HCT116 (cell line): ENCODE measurements at regions not wholly inside any gene's neighbourhood (a gene's known extent, or its start where the extent isn't known, plus 50 kb on each side); places are given as distances from the start of the nearest gene placed in this dataset.

Source experiments
- ATAC-seq: fragments of 200-7000 bp; cut with Tn5 transposase; 2 replicates; pipeline ENCODE4 v1.9.1; 2020; ENCODE audit warnings: mild to moderate bottlenecking, moderate library complexity
- BruUV-seq: library from RNA; stranded (reverse); fragments of 400-500 nt; replicated peaks from 2 replicates; lab custom pipeline; 2021; lab: Mats Ljungman, UMichigan
- CTCF ChIA-PET: fragments of 300-600 bp; sonication (Branson Sonifier 250); formaldehyde crosslinking; loops from one replicate; lab custom pipeline; 2021; ENCODE audit warnings: antibody characterized with exemption; lab: Charles Lee
- POLR2A ChIA-PET: fragments of 300-600, 350-600 bp; sonication (Branson Sonifier 250); formaldehyde crosslinking; loops from one replicate; lab custom pipeline; 2021; ENCODE audit warnings: antibody characterized with exemption; lab: Charles Lee
- RAD21 ChIA-PET, 2 experiments: fragments of 300-600 bp; sonication (Branson Sonifier 250); formaldehyde crosslinking; loops; one replicate each; lab custom pipeline; 2023; ENCODE audit warnings: low total read pairs in 2 of 2; ENCODE audit not compliant: uncharacterized antibody in 2 of 2, unreplicated experiment in 2 of 2, low non-redundant PET in 1 of 2; lab: Charles Lee
- DNase-seq: peaks from one replicate; pipeline ENCODE4 v3.0.0-alpha.2; 2010; ENCODE audit warnings: low read depth, low spot score
- H2AFZ ChIP-seq: fragments of 200-600 bp; shearing (Covaris generic), sonication (generic); 2 replicates; pipeline ENCODE4 v1.6.1; 2017; ENCODE audit warnings: low read depth, mixed run types, mixed read lengths, antibody characterized with exemption, low read length; ENCODE audit not compliant: poor library complexity, severe bottlenecking
- H3K27ac ChIP-seq: 2 replicates; pipeline ENCODE4 v1.5.1; 2012; ENCODE audit warnings: low read depth, low read length
- H3K27me3 ChIP-seq: fragments of 200-600 bp; sonication (generic); 2 replicates; pipeline ENCODE4 v1.6.1; 2016; ENCODE audit warnings: mixed run types, low read length, mixed read lengths; ENCODE audit not compliant: insufficient read depth
- H3K36me3 ChIP-seq, 2 experiments: fragments of 200-500 bp in 1 of 2; fragments of 200-600 bp in 1 of 2; sonication (Bioruptor generic) in 1 of 2; sonication (generic) in 1 of 2; 2 replicates each; pipeline versions ENCODE4 v1.5.1 to v1.6.1; 2014 to 2016; ENCODE audit warnings: low read length in 2 of 2, inconsistent platforms in 1 of 2, mixed read lengths in 1 of 2, mixed run types in 1 of 2; ENCODE audit not compliant: insufficient read depth in 2 of 2, control insufficient read depth in 1 of 2
- H3K4me1 ChIP-seq, 2 experiments: fragments of 200-600 bp in 1 of 2; sonication (generic) in 1 of 2; 2 replicates each; pipeline versions ENCODE4 v1.5.1 to v1.6.1; 2012 to 2017; ENCODE audit warnings: low read length in 2 of 2, inconsistent platforms in 1 of 2, mild to moderate bottlenecking in 1 of 2, mixed read lengths in 1 of 2, mixed run types in 1 of 2, moderate library complexity in 1 of 2; ENCODE audit not compliant: insufficient read depth in 2 of 2, control insufficient read depth in 1 of 2
- H3K4me2 ChIP-seq: fragments of 200-600 bp; sonication (generic); 2 replicates; pipeline ENCODE4 v1.6.1; 2017; ENCODE audit warnings: mixed run types, low read length, mixed read lengths
- H3K4me3 ChIP-seq, 2 experiments: fragments of 200-600 bp in 1 of 2; sonication (generic) in 1 of 2; replicated peaks in 1 of 2; 2 replicates each; pipeline ENCODE4 v1.5.1; 2011 to 2016; ENCODE audit warnings: low read length in 2 of 2, control low read depth in 1 of 2, low read depth in 1 of 2, mild to moderate bottlenecking in 1 of 2, mixed read lengths in 1 of 2, mixed run types in 1 of 2
- H3K79me2 ChIP-seq: fragments of 200-600 bp; sonication (generic); 2 replicates; pipeline ENCODE4 v1.6.1; 2017; ENCODE audit warnings: mild to moderate bottlenecking, mixed run types, low read length, moderate library complexity, mixed read lengths; ENCODE audit not compliant: insufficient read depth
- H3K9ac ChIP-seq: fragments of 200-600 bp; sonication (generic); 2 replicates; pipeline ENCODE4 v1.6.1; 2016; ENCODE audit warnings: low read length, mixed read lengths
- H3K9me2 ChIP-seq: fragments of 200-600 bp; sonication (generic), shearing (Covaris generic); 2 replicates; pipeline ENCODE4 v1.6.1; 2017; ENCODE audit warnings: mixed run types, mild to moderate bottlenecking, moderate library complexity; ENCODE audit not compliant: insufficient read depth
- H3K9me3 ChIP-seq, 2 experiments: fragments of 200-500 bp in 1 of 2; fragments of 200-600 bp in 1 of 2; sonication (Bioruptor generic) in 1 of 2; sonication (generic) in 1 of 2; 2 replicates each; pipeline ENCODE4 v1.6.1; 2014 to 2017; ENCODE audit warnings: low read length in 2 of 2, mixed read lengths in 2 of 2, inconsistent platforms in 1 of 2, low read depth in 1 of 2, mild to moderate bottlenecking in 1 of 2, mixed run types in 1 of 2, moderate library complexity in 1 of 2; ENCODE audit not compliant: control insufficient read depth in 1 of 2, insufficient read depth in 1 of 2
- H4K20me1 ChIP-seq: fragments of 200-600 bp; sonication (generic), shearing (Covaris generic); 2 replicates; pipeline ENCODE4 v1.6.1; 2017; ENCODE audit warnings: mixed run types, mild to moderate bottlenecking, moderate library complexity; ENCODE audit not compliant: insufficient read depth
- CBX3 ChIP-seq: IDR thresholded peaks from 2 replicates; pipeline ENCODE4 v1.6.1; 2012; ENCODE audit warnings: low read depth
- CEBPB ChIP-seq: IDR thresholded peaks from 2 replicates; pipeline ENCODE4 v1.6.1; 2012; ENCODE audit warnings: low read depth
- EGR1 ChIP-seq: IDR thresholded peaks from 2 replicates; pipeline ENCODE4 v1.6.1; 2012; ENCODE audit warnings: low read depth
- ELF1 ChIP-seq: IDR thresholded peaks from 2 replicates; pipeline ENCODE4 v1.6.1; 2012; ENCODE audit warnings: low read depth, borderline replicate concordance
- EZH2 ChIP-seq: fragments of 200-600 bp; sonication (generic); IDR thresholded peaks from 2 replicates; pipeline ENCODE4 v1.6.1; 2017; ENCODE audit warnings: antibody characterized with exemption, mixed run types
- EZH2phosphoT487 ChIP-seq: fragments of 200-600 bp; IDR thresholded peaks from 2 replicates; pipeline ENCODE4 v1.6.1; 2018; ENCODE audit warnings: antibody characterized with exemption, borderline replicate concordance
- FOSL1 ChIP-seq: IDR thresholded peaks from 2 replicates; pipeline ENCODE4 v1.6.1; 2012; ENCODE audit warnings: low read depth
- JUND ChIP-seq: IDR thresholded peaks from 2 replicates; pipeline ENCODE4 v1.6.1; 2012
- MAX ChIP-seq: IDR thresholded peaks from 2 replicates; pipeline ENCODE4 v1.6.1; 2012
- POLR2A ChIP-seq: IDR thresholded peaks from 2 replicates; pipeline ENCODE4 v1.7.0; 2011; ENCODE audit warnings: borderline replicate concordance; ENCODE audit not compliant: insufficient read depth, insufficient read length; ENCODE audit errors: extremely low read depth
- SIN3A ChIP-seq: IDR thresholded peaks from 2 replicates; pipeline ENCODE4 v1.6.1; 2012; ENCODE audit warnings: low read depth
- SP1 ChIP-seq: IDR thresholded peaks from 2 replicates; pipeline ENCODE4 v1.6.1; 2012; ENCODE audit warnings: low read depth
- SRF ChIP-seq: IDR thresholded peaks from 2 replicates; pipeline ENCODE4 v1.6.1; 2012; ENCODE audit warnings: low read depth
- intact Hi-C: fragments of 100-400 bp; cut with micrococcal nuclease; formaldehyde crosslinking; loops from 2 replicates; pipeline ENCODE4 v1.10.0; 2022
- TF ChIP-seq, protein P1 (sequence below): IDR thresholded peaks from 2 replicates; pipeline ENCODE4 v1.6.1; 2011; ENCODE audit warnings: mild to moderate bottlenecking, low read length, moderate library complexity; ENCODE audit not compliant: insufficient replicate concordance; ENCODE audit errors: extremely low read depth
- TF ChIP-seq, protein P2 (sequence below), 3 experiments: fragments of 200-600 bp in 1 of 3; sonication (generic) in 1 of 3; IDR thresholded peaks in 2 of 3; conservative IDR thresholded peaks in 1 of 3; 2 replicates each; pipeline ENCODE4 v1.5.1; 2012 to 2017; ENCODE audit warnings: low read depth in 2 of 3, low read length in 2 of 3, antibody characterized with exemption in 1 of 3, borderline replicate concordance in 1 of 3, control low read depth in 1 of 3, mild to moderate bottlenecking in 1 of 3, mixed read lengths in 1 of 3, mixed run types in 1 of 3, moderate library complexity in 1 of 3; ENCODE audit not compliant: insufficient read depth in 1 of 3

DNA sequence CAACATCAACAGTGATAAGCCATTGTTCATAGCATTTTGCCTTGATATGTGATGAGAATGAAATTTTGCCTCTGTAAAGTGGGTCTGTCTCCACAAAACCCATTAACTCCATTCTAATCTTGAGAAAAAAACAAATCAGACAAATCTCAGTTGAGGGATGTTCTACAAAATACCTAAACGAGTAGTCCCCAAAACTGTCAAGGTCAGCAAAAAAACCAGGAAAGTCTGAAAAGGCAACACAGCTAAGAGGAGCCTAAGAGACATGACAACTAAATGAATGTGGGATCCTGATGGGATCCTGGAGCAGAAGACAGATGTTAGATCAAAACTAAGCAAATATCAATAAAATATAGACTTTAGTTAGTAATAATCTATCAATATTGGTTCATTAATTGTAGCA lies 431.6 kb upstream of the SPTLC3 start:
- no peak for DNase-seq
- no TSS peak for BruUV-seq
- RAD21 ChIA-PET = no interaction called here
- intact Hi-C loops = no loop called here
- Histone ChIP-seq H3K9me2 (no peaks in the 10 kb centered on the region), H3K79me2 (no peaks in the 10 kb centered on the region)
- TF ChIP-seq CBX3 (no peak), SRF (no peak)
- TF ChIP-seq, protein P1, sequence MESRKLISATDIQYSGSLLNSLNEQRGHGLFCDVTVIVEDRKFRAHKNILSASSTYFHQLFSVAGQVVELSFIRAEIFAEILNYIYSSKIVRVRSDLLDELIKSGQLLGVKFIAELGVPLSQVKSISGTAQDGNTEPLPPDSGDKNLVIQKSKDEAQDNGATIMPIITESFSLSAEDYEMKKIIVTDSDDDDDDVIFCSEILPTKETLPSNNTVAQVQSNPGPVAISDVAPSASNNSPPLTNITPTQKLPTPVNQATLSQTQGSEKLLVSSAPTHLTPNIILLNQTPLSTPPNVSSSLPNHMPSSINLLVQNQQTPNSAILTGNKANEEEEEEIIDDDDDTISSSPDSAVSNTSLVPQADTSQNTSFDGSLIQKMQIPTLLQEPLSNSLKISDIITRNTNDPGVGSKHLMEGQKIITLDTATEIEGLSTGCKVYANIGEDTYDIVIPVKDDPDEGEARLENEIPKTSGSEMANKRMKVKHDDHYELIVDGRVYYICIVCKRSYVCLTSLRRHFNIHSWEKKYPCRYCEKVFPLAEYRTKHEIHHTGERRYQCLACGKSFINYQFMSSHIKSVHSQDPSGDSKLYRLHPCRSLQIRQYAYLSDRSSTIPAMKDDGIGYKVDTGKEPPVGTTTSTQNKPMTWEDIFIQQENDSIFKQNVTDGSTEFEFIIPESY = no peak
- TF ChIP-seq, all 23 proteins: peak for 0
- Histone ChIP-seq H3K9me3 (peaks cover 0 to 36% of the 10 kb centered on the region in 2 experiments; a peak in 3 of 4 replicates), H4K20me1 (no peaks in the 10 kb centered on the region), H3K36me3 (no peaks in the 10 kb centered on the region), H3K4me2 (no peak overlapping the region), H3K27me3 (no peaks in the 10 kb centered on the region), H3K4me1 (no peaks in the 10 kb centered on the region), H3K4me3 (no peak overlapping the region), H3K9ac (no peak overlapping the region), H3K27ac (no peak overlapping the region), H2AFZ (no peak overlapping the region)
- ChIA-PET POLR2A (no interaction called here), CTCF (no interaction called here)
- ATAC-seq = no peak

GRCh38 chr20:12581644-12582289 lies 427.0 kb upstream of the SPTLC3 start:
- H3K4me1 ChIP-seq = no peaks in the 10 kb centered on the region
- TF ChIP-seq EGR1 = no peak
- TF ChIP-seq, protein P2, sequence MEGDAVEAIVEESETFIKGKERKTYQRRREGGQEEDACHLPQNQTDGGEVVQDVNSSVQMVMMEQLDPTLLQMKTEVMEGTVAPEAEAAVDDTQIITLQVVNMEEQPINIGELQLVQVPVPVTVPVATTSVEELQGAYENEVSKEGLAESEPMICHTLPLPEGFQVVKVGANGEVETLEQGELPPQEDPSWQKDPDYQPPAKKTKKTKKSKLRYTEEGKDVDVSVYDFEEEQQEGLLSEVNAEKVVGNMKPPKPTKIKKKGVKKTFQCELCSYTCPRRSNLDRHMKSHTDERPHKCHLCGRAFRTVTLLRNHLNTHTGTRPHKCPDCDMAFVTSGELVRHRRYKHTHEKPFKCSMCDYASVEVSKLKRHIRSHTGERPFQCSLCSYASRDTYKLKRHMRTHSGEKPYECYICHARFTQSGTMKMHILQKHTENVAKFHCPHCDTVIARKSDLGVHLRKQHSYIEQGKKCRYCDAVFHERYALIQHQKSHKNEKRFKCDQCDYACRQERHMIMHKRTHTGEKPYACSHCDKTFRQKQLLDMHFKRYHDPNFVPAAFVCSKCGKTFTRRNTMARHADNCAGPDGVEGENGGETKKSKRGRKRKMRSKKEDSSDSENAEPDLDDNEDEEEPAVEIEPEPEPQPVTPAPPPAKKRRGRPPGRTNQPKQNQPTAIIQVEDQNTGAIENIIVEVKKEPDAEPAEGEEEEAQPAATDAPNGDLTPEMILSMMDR (IDR thresholded peaks at IDR 0.05 in 2 of 3, conservative IDR thresholded peaks at IDR 0.05 in 1 of 3; ENCODE audit: borderline replicate concordance in 1 of 3, insufficient read depth in 1 of 3, low read depth in 2 of 3, low read length in 2 of 3) = no peak
- TF ChIP-seq POLR2A = no peak
- no peak for TF ChIP-seq EZH2phosphoT487
- TF ChIP-seq SRF = no peak
- TF ChIP-seq CEBPB = no peak
- no peak for TF ChIP-seq JUND
- no peak for TF ChIP-seq SP1
- TF ChIP-seq ELF1 = no peak
- TF ChIP-seq SIN3A = no peak
- no peak for TF ChIP-seq MAX
- TF ChIP-seq, protein P1 = no peak
- no peak for TF ChIP-seq EZH2
- no peak for TF ChIP-seq FOSL1
- TF ChIP-seq, all 23 proteins: peak for 0
- Histone ChIP-seq H3K79me2 (no peaks in the 10 kb centered on the region), H3K9me3 (peaks cover 0 to 26% of the 10 kb centered on the region in 2 experiments; a peak in 3 of 4 replicates), H3K9ac (no peak overlapping the region), H3K4me3 (no peak overlapping the region), H3K27me3 (no peaks in the 10 kb centered on the region), H3K9me2 (no peaks in the 10 kb centered on the region), H3K27ac (no peak overlapping the region), H3K36me3 (no peaks in the 10 kb centered on the region), H4K20me1 (no peaks in the 10 kb centered on the region), H3K4me2 (no peak overlapping the region), H2AFZ (no peak overlapping the region)
- intact Hi-C loops = no loop called here
- no peak for DNase-seq
- ATAC-seq = no peak
- CTCF ChIA-PET = no interaction called here
- POLR2A ChIA-PET = no interaction called here
- RAD21 ChIA-PET = no interaction called here
- BruUV-seq = no TSS peak
